Lung (tissue), 11 donors: ENCODE measurements at regions not wholly inside any gene's neighbourhood (a gene's known extent, or its start where the extent isn't known, plus 50 kb on each side); places are given as distances from the start of the nearest gene placed in this dataset.

Experiments used
- ATAC-seq: fragments of 200-7000 bp; cut with Tn5 transposase; one replicate; pipeline ENCODE4 v1.9.1; 2020; ENCODE audit warnings: moderate number of reproducible peaks; ENCODE audit not compliant: insufficient read depth, low FRiP score
- DNase-seq, 3 donors: peaks; one replicate each; pipeline ENCODE4 v3.0.0-alpha.2; 2013 to 2017
- H3K27ac ChIP-seq, 2 donors: one replicate each; pipeline ENCODE4 v1.5.1; 2013; ENCODE audit warnings: mild to moderate bottlenecking in 2 of 2, moderate library complexity in 2 of 2, control low read depth in 1 of 2, inconsistent platforms in 1 of 2, low read depth in 1 of 2, low read length in 1 of 2
- H3K27me3 ChIP-seq, 3 donors: one replicate each; pipeline ENCODE4 v1.5.1; 2013; ENCODE audit warnings: low read length in 2 of 3; ENCODE audit not compliant: control insufficient read depth in 3 of 3, insufficient read depth in 3 of 3
- H3K36me3 ChIP-seq, 4 donors: one replicate each; pipeline ENCODE4 v1.5.1; 2013; ENCODE audit warnings: low read length in 4 of 4, mild to moderate bottlenecking in 1 of 4, moderate library complexity in 1 of 4; ENCODE audit not compliant: control insufficient read depth in 4 of 4, insufficient read depth in 4 of 4
- H3K4me1 ChIP-seq, 5 donors: one replicate each; pipeline ENCODE4 v1.5.1; 2013; ENCODE audit warnings: low read length in 5 of 5, mild to moderate bottlenecking in 2 of 5, moderate library complexity in 1 of 5; ENCODE audit not compliant: control insufficient read depth in 5 of 5, insufficient read depth in 5 of 5
- H3K4me3 ChIP-seq: one replicate; pipeline ENCODE4 v1.5.1; 2013; ENCODE audit warnings: mild to moderate bottlenecking, control low read depth, moderate library complexity
- H3K9ac ChIP-seq, 2 donors: one replicate each; pipeline ENCODE4 v1.5.1; 2013; ENCODE audit warnings: low read length in 2 of 2, control low read depth in 1 of 2; ENCODE audit not compliant: insufficient read depth in 1 of 2
- H3K9me3 ChIP-seq, 4 donors: one replicate each; pipeline ENCODE4 v1.5.1; 2013; ENCODE audit warnings: low read length in 3 of 4, mild to moderate bottlenecking in 1 of 4, moderate library complexity in 1 of 4; ENCODE audit not compliant: control insufficient read depth in 4 of 4, insufficient read depth in 3 of 4
- WGBS, 2 donors: extraction: QIAGEN DNeasy Blood & Tissue Kit; methylation state at CpG; one replicate each; pipeline ENCODE4 v1.1.7; 2013; 5-methylcytosine and 5-hydroxymethylcytosine counted together
- TF ChIP-seq, protein P1 (sequence below): IDR thresholded peaks from 2 replicates; pipeline ENCODE4 v1.5.1; 2012; ENCODE audit warnings: mild to moderate bottlenecking; ENCODE audit errors: control extremely low read depth, extremely low read depth
- donor health status: control.
- donor health status: control.
- donor health status: Bipolar disorder and iron deficiency.
- donor health status: healthy.
- donor health status: DM: yes; HTN: yes; CAD: no.

DNA sequence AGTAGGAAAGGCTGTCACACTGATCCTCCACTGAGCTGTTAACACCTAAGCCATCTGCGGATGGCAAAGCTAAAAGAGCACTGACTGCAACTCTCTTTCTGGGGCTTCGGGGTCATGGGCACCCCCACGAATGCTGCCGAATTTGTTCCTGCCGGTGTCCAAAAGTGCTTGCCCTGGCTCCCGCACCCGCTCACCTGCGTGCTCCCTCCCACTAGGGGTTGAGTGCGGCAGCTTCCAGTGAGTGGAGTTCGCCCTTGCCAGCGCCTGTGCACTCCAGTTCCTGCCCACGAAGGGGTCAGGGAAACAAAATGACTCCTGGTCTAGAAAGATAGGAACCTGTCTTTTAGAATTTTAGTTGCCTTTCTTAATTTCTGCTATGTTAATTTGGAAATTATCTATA lies 78.7 kb downstream of the IFI44 start:
- Histone ChIP-seq H3K9me3 (no peaks in the 10 kb centered on the region), H3K36me3 (no peaks in the 10 kb centered on the region), H3K9ac (no peak overlapping the region), H3K27me3 (no peaks in the 10 kb centered on the region), H3K4me1 (no peaks in the 10 kb centered on the region), H3K4me3 (no peak overlapping the region), H3K27ac (no peak overlapping the region)
- ATAC-seq (no peak), DNase-seq (no peak)
- TF ChIP-seq, protein P1, sequence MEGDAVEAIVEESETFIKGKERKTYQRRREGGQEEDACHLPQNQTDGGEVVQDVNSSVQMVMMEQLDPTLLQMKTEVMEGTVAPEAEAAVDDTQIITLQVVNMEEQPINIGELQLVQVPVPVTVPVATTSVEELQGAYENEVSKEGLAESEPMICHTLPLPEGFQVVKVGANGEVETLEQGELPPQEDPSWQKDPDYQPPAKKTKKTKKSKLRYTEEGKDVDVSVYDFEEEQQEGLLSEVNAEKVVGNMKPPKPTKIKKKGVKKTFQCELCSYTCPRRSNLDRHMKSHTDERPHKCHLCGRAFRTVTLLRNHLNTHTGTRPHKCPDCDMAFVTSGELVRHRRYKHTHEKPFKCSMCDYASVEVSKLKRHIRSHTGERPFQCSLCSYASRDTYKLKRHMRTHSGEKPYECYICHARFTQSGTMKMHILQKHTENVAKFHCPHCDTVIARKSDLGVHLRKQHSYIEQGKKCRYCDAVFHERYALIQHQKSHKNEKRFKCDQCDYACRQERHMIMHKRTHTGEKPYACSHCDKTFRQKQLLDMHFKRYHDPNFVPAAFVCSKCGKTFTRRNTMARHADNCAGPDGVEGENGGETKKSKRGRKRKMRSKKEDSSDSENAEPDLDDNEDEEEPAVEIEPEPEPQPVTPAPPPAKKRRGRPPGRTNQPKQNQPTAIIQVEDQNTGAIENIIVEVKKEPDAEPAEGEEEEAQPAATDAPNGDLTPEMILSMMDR: no peak
- WGBS, 2 donors: 87 to 90% methylated on average over 12 of the region's 12 CpGs

DNA sequence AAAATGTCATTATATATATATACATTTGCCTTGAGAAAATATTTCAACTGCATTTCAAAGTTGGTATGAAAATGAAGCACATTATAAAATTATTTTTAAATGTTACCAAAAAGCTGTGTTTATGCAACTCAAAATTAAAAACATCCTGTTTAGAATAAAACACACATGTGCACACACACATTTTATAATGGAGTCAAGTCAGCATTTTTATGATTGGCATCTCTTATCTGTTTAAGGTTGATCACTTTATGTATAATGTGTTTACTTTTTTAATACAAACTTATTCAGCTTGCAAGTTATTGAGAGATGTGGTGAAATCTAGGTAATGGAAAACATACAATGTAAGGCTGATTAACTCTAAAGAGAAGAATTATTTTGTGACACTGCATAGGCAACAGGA lies 80.4 kb downstream of the IFI44 start:
- Histone ChIP-seq H3K27ac (no peak overlapping the region), H3K9ac (no peak overlapping the region), H3K9me3 (no peaks in the 10 kb centered on the region), H3K4me1 (no peaks in the 10 kb centered on the region), H3K36me3 (no peaks in the 10 kb centered on the region), H3K4me3 (no peak overlapping the region), H3K27me3 (no peaks in the 10 kb centered on the region)
- ATAC-seq (no peak), DNase-seq (no peak)
- TF ChIP-seq, protein P1: no peak

DNA sequence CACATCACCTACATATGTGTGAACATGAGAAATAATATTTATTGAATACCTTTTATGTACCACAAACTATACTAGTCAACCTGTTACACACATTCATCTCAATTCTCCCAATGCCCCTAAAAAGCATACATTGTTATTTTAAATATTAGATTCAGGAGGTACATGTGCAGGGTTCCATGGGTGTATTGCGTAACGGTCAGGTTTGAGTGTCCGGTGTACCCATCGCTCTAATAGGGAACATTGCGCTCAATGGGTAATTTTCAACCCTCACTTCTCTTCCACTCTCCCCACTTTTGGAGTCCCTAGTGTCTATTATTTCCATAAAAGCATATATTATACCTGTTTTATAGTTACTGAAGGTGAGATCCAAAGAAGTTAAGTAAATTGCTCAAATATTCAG lies 82.0 kb downstream of the IFI44 start:
- Histone ChIP-seq H3K27ac (no peak overlapping the region), H3K36me3 (no peaks in the 10 kb centered on the region), H3K9ac (no peak overlapping the region), H3K4me3 (no peak overlapping the region), H3K27me3 (no peaks in the 10 kb centered on the region), H3K9me3 (no peaks in the 10 kb centered on the region), H3K4me1 (no peaks in the 10 kb centered on the region)
- 96 to 97% methylated on average over 5 of the region's 5 CpGs for WGBS, 2 donors
- DNase-seq: no peak
- TF ChIP-seq, protein P1: no peak
- ATAC-seq: no peak

DNA sequence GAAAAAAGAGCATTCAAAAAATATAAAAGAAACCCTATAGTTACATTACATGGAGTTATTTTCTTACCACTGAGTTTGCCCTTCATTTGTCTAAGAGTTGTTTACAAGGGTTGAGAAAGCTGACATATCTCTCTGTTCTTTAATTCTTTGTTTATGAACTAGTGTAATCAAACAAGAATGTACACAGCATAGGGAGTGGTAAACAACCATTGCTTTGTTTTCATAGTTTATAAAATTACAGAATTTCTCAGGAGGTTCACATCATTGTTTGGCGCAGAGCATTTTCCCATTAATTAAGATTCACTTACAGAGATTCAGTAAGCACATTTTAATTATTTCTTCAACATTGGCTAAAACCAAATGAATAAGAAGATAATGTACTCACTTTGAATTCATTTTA lies 87.6 kb downstream of the IFI44 start:
- no peak for DNase-seq
- no peak for ATAC-seq
- H3K4me1 ChIP-seq: no peaks in the 10 kb centered on the region
- no peak overlapping the region for H3K4me3 ChIP-seq
- H3K9me3 ChIP-seq: peaks cover 0 to 5% (median 0%) of the 10 kb centered on the region in 4 donors
- 89 to 93% methylated on average over 1 of the region's 1 CpG for WGBS, 2 donors
- H3K36me3 ChIP-seq: no peaks in the 10 kb centered on the region
- H3K27ac ChIP-seq: no peak overlapping the region
- H3K27me3 ChIP-seq: no peaks in the 10 kb centered on the region
- no peak overlapping the region for H3K9ac ChIP-seq
- TF ChIP-seq, protein P1: no peak
